Glomerular endothelial cell (primary cell): ENCODE measurements at regions not wholly inside any gene's neighbourhood (a gene's known extent, or its start where the extent isn't known, plus 50 kb on each side); places are given as distances from the start of the nearest gene placed in this dataset.
"Not testable (repeated sequence)": the region's sequence is repeated elsewhere in the genome, so short reads cannot be mapped to it uniquely, and the experiment has no call there.

ENCODE experiments used
- DNase-seq: peaks from one replicate; pipeline ENCODE4 v3.0.0-alpha.2; 2011; ENCODE audit warnings: low read depth, low spot score; ENCODE audit errors: extremely low read depth

GRCh38 chr5:142411656-142412425, 87.0 kb upstream of the SPRY4 start:
- DNase-seq: no peak

GRCh38 chr5:142411103-142411502, 86.3 kb upstream of the SPRY4 start:
- no peak for DNase-seq

GRCh38 chr5:142408981-142409481, 84.2 kb upstream of the SPRY4 start:
- DNase-seq: no peak

- DNase-seq: no peak
Measured at GRCh38 chr5:142408536-142408935, 83.7 kb upstream of the SPRY4 start.

- DNase-seq: no peak
Measured at GRCh38 chr5:142405814-142406395, 81.1 kb upstream of the SPRY4 start.

- no peak for DNase-seq
Measured at GRCh38 chr5:142405023-142405422, 80.2 kb upstream of the SPRY4 start.

- DNase-seq: no peak
Measured at GRCh38 chr5:142404046-142404477, 79.2 kb upstream of the SPRY4 start.

GRCh38 chr5:142403583-142403982, 78.8 kb upstream of the SPRY4 start:
- no peak for DNase-seq

GRCh38 chr5:142402752-142403318, 78.0 kb upstream of the SPRY4 start:
- no peak for DNase-seq

- no peak for DNase-seq
Measured at GRCh38 chr5:142400415-142400814, 75.6 kb upstream of the SPRY4 start.

GRCh38 chr5:142399891-142400290, 75.1 kb upstream of the SPRY4 start:
- DNase-seq: no peak

- DNase-seq: no peak
Measured at GRCh38 chr5:142398730-142399055, 73.9 kb upstream of the SPRY4 start.

GRCh38 chr5:142398011-142398729, 73.3 kb upstream of the SPRY4 start:
- not testable (repeated sequence) for DNase-seq

GRCh38 chr5:142397178-142397577, 72.4 kb upstream of the SPRY4 start:
- no peak for DNase-seq

GRCh38 chr5:142396436-142397038, 71.7 kb upstream of the SPRY4 start:
- DNase-seq: no peak

- no peak for DNase-seq
Measured at GRCh38 chr5:142395334-142395733, 70.5 kb upstream of the SPRY4 start.

- DNase-seq: no peak
Measured at GRCh38 chr5:142391058-142391845, 66.4 kb upstream of the SPRY4 start.

GRCh38 chr5:142390334-142390733, 65.5 kb upstream of the SPRY4 start:
- DNase-seq: no peak

GRCh38 chr5:142388696-142389095, 63.9 kb upstream of the SPRY4 start:
- DNase-seq: no peak

- DNase-seq: no peak
Measured at GRCh38 chr5:142387024-142387682, 62.3 kb upstream of the SPRY4 start.
